ENCODE measurements at regions not wholly inside any gene's neighbourhood (a gene's known extent, or its start where the extent isn't known, plus 50 kb on each side); places are given as distances from the start of the nearest gene placed in this dataset.

DNA sequence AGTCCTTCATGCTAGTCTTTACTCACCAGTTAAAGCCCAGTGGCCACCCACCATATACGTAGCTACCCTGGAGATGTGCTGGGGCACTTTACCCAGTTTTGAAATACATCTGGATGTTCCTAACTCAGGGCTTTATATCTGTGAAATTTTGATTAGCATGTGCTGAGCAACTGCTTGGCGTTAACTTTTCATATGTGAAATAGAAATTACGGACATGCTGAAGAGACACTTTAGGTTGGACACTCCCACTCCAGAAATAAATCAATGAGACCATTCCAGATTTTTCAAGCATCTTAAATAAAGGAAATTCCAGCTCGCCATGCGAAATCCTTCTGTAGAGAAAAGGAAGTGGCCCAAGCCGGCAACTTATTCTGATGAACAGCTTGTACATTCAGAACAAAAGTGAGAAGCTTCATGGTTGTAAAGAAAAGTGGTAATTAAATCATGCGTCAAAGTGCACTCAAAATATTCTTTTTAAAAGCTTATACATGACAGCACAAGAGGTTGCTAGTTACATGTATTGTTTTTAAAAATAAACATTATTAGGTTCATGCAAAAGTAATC is 153.5 kb upstream of the ITGB1 start:
- Mint-ChIP-seq H3K27me3 (ENCODE audit: low read depth) (peaks cover 4% of the 10 kb centered on the region), H3K36me3 (ENCODE audit: low read depth) (no peaks in the 10 kb centered on the region), H3K4me3 (no peak overlapping the region), H3K9me3 (peaks cover 5% of the 10 kb centered on the region), H3K4me1 (ENCODE audit: low read depth) (peaks cover 22% of the 10 kb centered on the region), H3K27ac (no peak overlapping the region)

DNA sequence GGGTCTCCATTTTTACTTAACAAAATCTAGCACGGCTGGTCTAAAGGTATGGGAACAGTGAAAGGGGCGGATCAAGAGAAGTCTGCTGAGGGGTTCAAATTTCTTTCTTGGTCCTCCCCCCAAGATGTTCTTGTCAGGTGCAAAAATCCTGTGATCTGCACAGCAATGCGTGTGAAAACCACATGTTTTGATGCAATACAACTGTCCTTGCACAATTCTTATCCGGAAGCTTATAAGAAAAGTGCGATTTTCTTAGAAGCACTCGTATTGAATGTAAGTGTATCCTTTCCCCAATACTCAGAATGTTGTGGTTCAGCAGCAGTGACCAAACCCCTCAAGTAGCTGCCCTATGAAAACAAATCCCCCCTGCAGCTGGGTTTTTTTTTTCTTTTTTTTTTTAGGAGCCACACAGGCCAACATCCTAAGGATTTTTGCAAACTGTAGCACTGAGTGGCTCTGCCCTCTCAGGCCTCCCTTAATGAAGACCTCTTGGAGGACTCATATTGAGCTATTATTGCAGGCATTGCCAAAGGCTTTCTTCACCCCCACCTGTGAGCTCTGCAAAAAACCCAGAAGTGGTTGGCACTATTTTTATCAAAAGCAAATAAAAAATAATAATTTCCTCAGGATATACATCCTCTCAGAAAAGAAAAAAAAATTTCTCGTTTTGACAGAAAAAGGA is 151.9 kb upstream of the ITGB1 start:
- Mint-ChIP-seq H3K27ac (peak overlapping the region; percentile 23), H3K27me3 (ENCODE audit: low read depth) (peaks cover 4% of the 10 kb centered on the region), H3K9me3 (peaks cover 5% of the 10 kb centered on the region), H3K4me1 (ENCODE audit: low read depth) (peaks cover 16% of the 10 kb centered on the region), H3K4me3 (no peak overlapping the region), H3K36me3 (ENCODE audit: low read depth) (no peaks in the 10 kb centered on the region)

DNA sequence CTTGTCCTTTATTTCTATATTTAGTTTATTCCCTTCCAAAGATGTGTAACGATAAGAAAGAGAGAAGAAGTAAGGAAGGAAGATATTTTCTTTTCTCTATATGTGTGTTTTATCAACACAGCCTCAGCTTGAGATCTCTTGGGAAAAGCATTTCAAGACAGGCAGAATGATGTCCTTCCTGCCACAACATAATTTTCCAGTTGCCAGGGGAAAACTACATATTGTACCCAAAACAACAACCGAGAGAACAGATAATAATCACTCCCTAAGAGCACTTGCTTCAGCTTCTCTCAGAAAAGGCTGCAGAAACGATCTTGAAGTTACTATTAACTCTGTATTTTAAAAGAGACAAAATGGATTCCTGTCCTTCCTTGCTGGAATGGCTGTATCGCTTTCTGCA is 151.4 kb upstream of the ITGB1 start:
- peaks cover 8% of the 10 kb centered on the region for H3K9me3 Mint-ChIP-seq
- H3K4me1 Mint-ChIP-seq (ENCODE audit: low read depth) = peaks cover 13% of the 10 kb centered on the region
- no peak overlapping the region for H3K4me3 Mint-ChIP-seq
- peaks cover 4% of the 10 kb centered on the region for H3K27me3 Mint-ChIP-seq (ENCODE audit: low read depth)
- H3K27ac Mint-ChIP-seq = peak overlapping the region; percentile 23
- no peaks in the 10 kb centered on the region for H3K36me3 Mint-ChIP-seq (ENCODE audit: low read depth)

DNA sequence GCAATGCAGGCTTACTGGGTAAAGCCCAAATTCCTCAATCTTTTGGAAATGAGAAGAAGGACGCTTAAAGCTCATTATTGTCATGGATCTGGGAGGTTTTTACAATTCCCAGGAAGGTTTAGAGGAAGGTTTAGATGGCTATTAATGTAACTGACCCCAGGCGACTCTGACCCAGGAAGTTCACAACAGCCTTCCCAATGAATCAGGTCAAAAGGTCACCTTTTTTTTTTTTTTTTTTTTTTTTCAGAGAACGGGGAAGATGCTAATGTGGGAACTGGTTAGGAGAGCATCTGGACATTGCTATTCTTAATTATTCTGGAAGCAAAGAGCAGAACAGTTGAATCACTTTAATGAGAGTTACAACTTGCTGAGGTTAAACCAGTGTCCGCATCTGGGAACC is 149.9 kb upstream of the ITGB1 start:
- Mint-ChIP-seq H3K36me3 (ENCODE audit: low read depth) (peaks cover 4% of the 10 kb centered on the region), H3K4me3 (no peak overlapping the region), H3K27me3 (ENCODE audit: low read depth) (peaks cover 4% of the 10 kb centered on the region), H3K27ac (no peak overlapping the region), H3K4me1 (ENCODE audit: low read depth) (peaks cover 9% of the 10 kb centered on the region), H3K9me3 (peaks cover 13% of the 10 kb centered on the region)

DNA sequence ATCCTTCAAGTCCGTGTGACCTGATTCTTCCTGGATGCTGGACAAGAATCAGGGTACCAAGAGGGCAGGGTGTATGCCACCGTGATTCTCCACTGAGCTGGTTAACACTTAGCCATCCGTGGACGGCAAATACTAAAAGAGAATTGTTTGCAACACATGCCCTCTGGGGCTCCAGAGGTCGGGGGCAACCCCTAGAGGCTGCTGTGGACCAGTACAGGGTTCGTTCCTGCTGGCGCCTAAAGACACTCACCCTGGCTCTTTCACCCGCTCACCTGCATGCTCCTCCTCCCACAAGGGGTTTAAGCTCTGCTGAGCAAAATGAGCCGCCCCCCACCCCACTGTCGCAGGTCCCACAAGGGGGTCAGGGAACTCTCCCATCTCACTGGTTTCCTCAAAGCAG is 148.7 kb upstream of the ITGB1 start:
- peaks cover 13% of the 10 kb centered on the region for H3K9me3 Mint-ChIP-seq
- no peak overlapping the region for H3K27ac Mint-ChIP-seq
- H3K36me3 Mint-ChIP-seq (ENCODE audit: low read depth) = peaks cover 4% of the 10 kb centered on the region
- H3K4me1 Mint-ChIP-seq (ENCODE audit: low read depth) = peaks cover 10% of the 10 kb centered on the region
- peaks cover 4% of the 10 kb centered on the region for H3K27me3 Mint-ChIP-seq (ENCODE audit: low read depth)
- no peak overlapping the region for H3K4me3 Mint-ChIP-seq

DNA sequence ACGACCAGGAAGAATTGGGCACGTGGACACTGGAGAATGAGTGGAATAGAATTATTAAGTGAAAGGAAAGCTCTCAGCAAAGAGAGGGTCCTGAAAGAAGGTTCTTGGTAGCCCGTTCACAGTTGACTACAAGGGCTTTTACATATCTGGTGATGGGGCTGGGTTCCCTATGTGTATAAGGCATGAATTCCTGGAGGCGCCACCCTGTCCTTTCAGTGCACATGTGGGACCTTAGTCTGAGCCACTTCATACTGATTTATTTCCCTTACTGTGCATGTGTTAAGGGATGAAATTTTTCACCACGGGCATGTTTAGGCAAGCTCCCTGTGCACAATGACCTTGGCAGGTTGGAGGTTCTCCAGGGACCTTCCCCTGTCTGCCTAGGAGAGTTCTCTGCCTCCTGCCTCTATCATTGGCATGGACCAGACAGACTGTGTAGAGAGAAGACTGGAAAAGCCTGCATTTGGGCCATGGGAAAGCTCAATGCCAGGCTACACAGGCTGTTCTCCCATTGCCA is 145.9 kb upstream of the ITGB1 start:
- Mint-ChIP-seq H3K4me1 (ENCODE audit: low read depth) (peaks cover 23% of the 10 kb centered on the region), H3K27ac (no peak overlapping the region), H3K36me3 (ENCODE audit: low read depth) (peaks cover 4% of the 10 kb centered on the region), H3K4me3 (no peak overlapping the region), H3K27me3 (ENCODE audit: low read depth) (peaks cover 4% of the 10 kb centered on the region), H3K9me3 (peaks cover 13% of the 10 kb centered on the region)

DNA sequence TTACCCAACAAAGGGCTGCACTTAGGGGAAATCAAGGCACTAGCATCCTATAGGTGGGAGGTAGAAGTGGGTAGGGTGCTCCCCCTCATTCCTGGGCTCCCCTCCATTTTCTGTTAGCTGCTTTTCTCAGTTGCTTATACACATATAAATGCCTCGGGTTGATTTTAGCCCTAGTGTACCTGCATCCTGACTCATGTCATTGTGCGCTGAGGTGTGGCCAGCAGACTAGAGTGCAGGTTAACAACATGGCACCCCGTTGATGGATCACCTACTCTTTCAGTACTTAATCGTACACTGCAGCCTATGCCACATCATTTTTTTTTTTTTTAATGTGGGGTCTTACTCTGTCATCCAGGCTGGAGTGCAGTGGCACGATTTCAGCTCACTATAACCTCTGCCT is 144.0 kb upstream of the ITGB1 start:
- H3K9me3 Mint-ChIP-seq = peaks cover 14% of the 10 kb centered on the region
- no peaks in the 10 kb centered on the region for H3K27me3 Mint-ChIP-seq (ENCODE audit: low read depth)
- H3K4me1 Mint-ChIP-seq (ENCODE audit: low read depth) = peaks cover 21% of the 10 kb centered on the region
- no peak overlapping the region for H3K4me3 Mint-ChIP-seq
- H3K36me3 Mint-ChIP-seq (ENCODE audit: low read depth) = peaks cover 4% of the 10 kb centered on the region
- no peak overlapping the region for H3K27ac Mint-ChIP-seq

DNA sequence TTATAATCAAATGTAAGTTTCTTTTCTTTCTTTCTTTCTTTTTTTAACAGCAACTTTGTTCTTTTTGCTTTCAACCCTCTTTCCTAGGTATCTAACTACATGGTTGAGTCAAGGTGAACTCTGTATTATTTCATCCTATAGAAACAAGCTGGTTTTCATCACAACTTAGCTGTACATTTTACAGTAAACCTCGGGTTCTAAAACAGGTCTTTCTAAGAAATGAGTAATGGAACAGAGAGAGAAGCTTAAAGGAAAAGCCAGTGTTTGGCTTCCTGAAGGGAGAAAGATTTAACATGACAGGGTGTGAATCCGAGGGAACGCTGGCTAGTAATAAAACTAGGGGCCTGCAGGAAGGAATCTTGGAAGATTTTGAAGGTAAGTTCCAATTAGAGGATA is 143.4 kb upstream of the ITGB1 start:
- Mint-ChIP-seq H3K9me3 (peaks cover 17% of the 10 kb centered on the region), H3K4me3 (peak overlapping the region; percentile 35), H3K27ac (peak overlapping the region; percentile 73), H3K36me3 (ENCODE audit: low read depth) (peaks cover 4% of the 10 kb centered on the region), H3K27me3 (ENCODE audit: low read depth) (no peaks in the 10 kb centered on the region), H3K4me1 (ENCODE audit: low read depth) (peaks cover 21% of the 10 kb centered on the region)

DNA sequence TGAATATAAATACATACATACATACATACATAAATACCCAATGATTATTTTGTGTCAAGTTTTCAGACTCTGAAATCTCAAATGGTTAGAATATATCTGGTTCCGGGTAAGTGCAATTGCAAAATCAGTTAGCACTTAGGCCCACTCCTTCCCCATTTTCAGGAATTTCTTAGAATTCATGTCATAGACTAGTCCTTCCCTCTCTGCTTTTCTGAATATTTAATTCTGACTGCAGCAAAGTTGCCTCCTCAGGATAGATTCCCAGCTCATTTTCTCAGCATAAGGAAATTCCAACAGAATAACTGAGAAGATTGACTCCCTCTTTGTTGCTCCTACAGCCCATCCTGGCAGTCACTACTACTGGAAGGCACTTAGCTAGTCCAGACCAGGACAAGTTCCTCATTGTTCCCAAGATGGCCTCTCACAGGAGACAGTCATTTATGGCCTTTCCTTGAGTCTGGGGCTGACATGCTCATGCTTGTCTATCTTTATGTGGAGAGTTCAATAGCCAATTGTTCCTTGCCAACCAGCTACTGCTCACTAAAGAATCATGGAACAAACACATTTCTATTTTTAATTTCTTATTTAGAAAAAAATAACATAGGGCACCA is 142.9 kb upstream of the ITGB1 start:
- no peak overlapping the region for H3K4me3 Mint-ChIP-seq
- no peaks in the 10 kb centered on the region for H3K27me3 Mint-ChIP-seq (ENCODE audit: low read depth)
- peaks cover 21% of the 10 kb centered on the region for H3K4me1 Mint-ChIP-seq (ENCODE audit: low read depth)
- H3K36me3 Mint-ChIP-seq (ENCODE audit: low read depth) = peaks cover 4% of the 10 kb centered on the region
- peaks cover 20% of the 10 kb centered on the region for H3K9me3 Mint-ChIP-seq
- H3K27ac Mint-ChIP-seq = peak overlapping the region; percentile 64

DNA sequence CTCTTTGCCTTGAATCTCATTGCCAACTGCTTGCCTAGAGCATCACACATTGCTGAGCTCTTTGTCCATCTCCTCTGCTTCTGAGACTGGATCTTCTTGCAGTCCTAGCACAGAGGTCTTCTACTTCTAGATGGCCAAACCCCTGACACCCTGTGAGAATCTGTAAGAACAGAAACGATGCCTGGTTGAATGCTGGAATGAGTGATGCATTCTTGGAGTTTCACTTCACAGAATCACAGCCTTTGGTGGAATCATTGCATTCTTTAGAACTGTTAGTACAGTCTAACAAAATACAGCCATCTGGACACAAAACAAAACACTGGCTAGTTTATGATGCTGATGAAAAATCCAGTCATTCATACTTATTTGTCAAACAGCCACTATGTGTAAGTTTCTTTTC is 141.7 kb upstream of the ITGB1 start:
- no peaks in the 10 kb centered on the region for H3K27me3 Mint-ChIP-seq (ENCODE audit: low read depth)
- no peak overlapping the region for H3K4me3 Mint-ChIP-seq
- H3K4me1 Mint-ChIP-seq (ENCODE audit: low read depth) = peaks cover 22% of the 10 kb centered on the region
- peaks cover 6% of the 10 kb centered on the region for H3K36me3 Mint-ChIP-seq (ENCODE audit: low read depth)
- H3K9me3 Mint-ChIP-seq = peaks cover 27% of the 10 kb centered on the region
- H3K27ac Mint-ChIP-seq = peak overlapping the region; percentile 68

DNA sequence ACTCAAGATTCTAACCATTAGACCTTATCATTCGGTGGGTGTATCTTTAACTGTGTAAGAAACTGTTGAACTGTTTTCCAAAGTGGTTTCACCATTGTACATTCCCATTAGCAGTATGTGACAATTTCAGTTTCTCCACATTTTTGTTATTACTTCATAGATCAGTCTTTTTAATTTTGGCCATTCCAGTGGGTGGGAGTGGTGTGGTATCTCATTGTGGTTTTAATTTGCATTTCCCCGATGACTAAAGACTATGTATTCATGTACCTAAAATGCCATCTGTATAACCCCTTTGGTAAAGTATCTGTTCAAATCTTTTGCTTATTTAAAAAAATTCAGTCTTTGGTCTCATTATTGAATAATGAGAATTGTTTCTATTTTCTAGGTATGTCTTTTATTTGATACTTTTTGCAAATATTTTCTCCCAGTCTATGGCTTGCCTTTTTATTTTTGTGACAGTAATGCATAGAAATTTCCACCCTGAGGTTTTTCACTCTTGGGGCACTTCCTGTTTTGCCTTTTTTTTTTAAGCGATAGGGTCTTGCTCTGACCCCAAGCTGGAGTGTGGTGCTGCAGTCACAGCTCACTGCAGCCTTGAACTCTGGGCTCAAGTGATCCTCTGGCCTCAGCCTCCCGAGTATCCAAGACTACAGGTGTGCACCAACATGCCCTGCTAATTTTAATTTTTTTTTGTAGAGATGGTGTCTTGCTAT is 141.1 kb upstream of the ITGB1 start:
- H3K4me1 Mint-ChIP-seq (ENCODE audit: low read depth) = peaks cover 23% of the 10 kb centered on the region
- peaks cover 28% of the 10 kb centered on the region for H3K9me3 Mint-ChIP-seq
- peak overlapping the region; percentile 68 for H3K27ac Mint-ChIP-seq
- H3K36me3 Mint-ChIP-seq (ENCODE audit: low read depth) = peaks cover 8% of the 10 kb centered on the region
- peak overlapping the region; percentile 36 for H3K4me3 Mint-ChIP-seq
- H3K27me3 Mint-ChIP-seq (ENCODE audit: low read depth) = no peaks in the 10 kb centered on the region

DNA sequence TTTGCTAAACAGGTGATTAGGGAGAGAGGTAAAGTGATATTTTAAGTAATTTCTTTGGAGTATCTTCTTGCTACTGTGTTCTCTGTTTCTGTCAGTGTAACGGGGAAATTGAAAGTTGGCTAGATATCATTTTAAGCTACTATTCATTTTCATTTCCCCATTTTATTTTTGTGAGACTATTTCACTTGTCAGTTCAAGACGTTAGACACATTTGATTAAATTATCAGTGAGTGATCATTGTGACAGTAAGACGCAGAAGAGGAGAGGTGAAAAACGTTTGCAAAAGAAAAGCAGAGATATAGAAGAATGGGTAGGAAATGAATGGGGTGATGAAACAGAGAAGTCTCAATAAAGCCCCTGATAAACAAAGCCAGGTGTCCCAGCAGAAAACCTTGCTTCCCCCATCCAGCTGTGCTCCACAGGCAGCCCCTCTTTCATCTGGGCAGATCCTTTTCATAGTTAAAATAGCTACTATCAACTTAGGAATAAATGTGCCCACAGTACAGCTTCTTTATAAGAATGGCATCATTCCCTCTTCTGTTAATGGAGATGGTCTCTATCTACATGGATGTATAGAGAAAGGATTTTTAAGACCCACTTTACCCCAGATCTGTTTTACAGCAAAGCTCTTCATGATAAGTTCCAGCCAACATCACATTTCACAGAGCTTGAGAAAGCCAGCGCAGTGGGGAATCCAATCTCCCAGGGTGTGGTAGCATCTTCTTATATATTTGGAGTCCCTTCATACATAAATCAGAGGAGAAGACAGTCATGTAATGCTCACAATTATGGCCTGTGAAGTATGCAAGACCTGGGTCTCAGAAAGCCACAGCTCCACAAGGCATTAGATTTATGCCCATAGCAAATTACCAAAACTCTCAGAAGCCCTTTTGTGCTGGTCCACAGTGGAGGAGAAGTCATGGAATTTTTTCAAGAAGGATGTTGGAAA is 138.1 kb upstream of the ITGB1 start:
- Mint-ChIP-seq H3K36me3 (ENCODE audit: low read depth) (peaks cover 11% of the 10 kb centered on the region), H3K27me3 (ENCODE audit: low read depth) (no peaks in the 10 kb centered on the region), H3K4me1 (ENCODE audit: low read depth) (peaks cover 16% of the 10 kb centered on the region), H3K4me3 (no peak overlapping the region), H3K27ac (no peak overlapping the region), H3K9me3 (peaks cover 31% of the 10 kb centered on the region)

DNA sequence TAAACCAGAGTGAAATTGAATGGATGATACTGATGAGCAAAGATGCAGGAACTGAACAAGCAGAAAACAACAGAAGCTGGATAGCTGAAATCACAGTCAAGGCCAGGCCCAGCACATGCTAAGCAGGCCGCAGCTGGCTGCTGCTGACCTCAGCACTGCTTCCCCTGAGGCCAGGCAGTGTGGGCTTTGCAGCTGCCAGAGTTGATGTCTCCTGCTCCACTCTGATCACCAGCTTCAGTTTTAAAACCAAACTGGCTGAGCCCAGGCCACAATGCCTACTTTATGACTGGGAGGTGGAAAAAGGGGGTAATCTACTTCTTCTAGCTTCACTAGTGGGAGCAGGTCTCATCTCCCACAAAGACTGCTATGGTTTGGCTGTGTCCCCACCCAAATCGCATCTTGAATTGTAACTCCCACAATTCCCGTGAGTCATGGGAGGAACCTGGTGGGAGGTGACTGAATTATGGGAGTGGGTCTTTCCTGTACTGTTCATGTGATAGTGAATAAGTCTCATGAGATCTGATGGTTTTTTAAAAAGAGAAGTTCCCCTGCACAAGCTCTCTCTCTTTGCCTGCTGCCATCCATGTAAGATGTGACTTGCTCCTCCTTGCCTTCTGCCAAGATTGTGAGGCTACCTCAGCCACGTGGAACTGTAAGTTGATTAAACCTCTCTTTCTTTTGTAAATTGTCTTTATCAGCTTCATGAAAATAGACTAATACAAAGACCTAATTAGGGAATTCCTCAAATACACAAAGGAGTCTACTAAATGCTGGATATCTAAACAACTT is 136.4 kb upstream of the ITGB1 start:
- Mint-ChIP-seq H3K4me3 (no peak overlapping the region), H3K27ac (no peak overlapping the region), H3K4me1 (ENCODE audit: low read depth) (peaks cover 8% of the 10 kb centered on the region), H3K9me3 (peaks cover 42% of the 10 kb centered on the region), H3K27me3 (ENCODE audit: low read depth) (no peaks in the 10 kb centered on the region), H3K36me3 (ENCODE audit: low read depth) (peaks cover 11% of the 10 kb centered on the region)
